Middle frontal gyrus (tissue), 1 donor: ENCODE measurements at regions not wholly inside any gene's neighbourhood (a gene's known extent, or its start where the extent isn't known, plus 50 kb on each side); places are given as distances from the start of the nearest gene placed in this dataset.
"Not testable (repeated sequence)": the region's sequence is repeated elsewhere in the genome, so short reads cannot be mapped to it uniquely, and the experiment has no call there.

Source experiments
- DNase-seq: peaks from one replicate; pipeline ENCODE4 v3.0.0-alpha.2; 2015; ENCODE audit warnings: low spot score; ENCODE audit errors: extremely low spot score

DNA sequence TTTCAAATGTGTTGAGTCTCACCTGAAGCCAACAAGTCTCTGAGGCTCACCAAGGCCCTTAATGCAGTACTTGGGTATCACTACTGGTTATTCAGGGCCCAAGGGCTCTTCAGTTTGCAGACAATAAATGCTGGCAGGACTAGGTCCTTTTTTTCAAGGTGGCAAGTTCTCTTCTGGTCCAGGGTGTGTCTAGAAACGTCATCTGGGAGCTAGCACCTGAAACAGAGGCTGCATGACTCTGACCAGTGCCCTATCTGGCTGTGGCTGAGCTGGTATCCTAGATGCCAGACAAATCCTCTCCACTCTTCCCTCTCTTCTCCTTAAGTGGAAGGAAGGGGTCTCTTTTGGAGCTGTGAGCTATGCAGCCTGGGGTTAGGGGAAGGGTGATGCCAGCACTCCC lies 276.8 kb downstream of the PYDC2 start:
- no peak for DNase-seq

DNA sequence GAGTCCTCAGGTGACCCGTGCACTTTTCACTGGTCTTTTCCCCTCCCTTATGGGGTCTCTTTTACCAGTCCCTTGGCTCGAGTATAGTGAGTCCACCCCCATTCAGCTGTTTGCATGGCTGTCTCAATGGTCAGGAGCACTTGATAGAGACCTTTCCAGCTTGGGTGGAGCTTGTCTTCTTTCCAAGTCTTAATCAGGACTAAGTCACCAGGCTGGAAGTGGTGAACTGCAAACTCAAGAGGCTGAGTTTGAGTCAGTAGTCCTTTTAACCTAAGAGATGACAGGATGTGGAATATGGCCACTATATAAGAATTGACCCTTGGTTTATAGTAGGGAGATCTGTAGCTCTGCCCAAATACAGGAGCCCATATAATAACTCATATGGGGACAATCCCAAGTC lies 279.7 kb downstream of the PYDC2 start:
- no peak for DNase-seq

- not testable (repeated sequence) for DNase-seq
Measured at GRCh38 chr3:191741847-191742350, 280.9 kb downstream of the PYDC2 start.

GRCh38 chr3:191743283-191743682 lies 282.3 kb downstream of the PYDC2 start:
- DNase-seq = no peak

DNA sequence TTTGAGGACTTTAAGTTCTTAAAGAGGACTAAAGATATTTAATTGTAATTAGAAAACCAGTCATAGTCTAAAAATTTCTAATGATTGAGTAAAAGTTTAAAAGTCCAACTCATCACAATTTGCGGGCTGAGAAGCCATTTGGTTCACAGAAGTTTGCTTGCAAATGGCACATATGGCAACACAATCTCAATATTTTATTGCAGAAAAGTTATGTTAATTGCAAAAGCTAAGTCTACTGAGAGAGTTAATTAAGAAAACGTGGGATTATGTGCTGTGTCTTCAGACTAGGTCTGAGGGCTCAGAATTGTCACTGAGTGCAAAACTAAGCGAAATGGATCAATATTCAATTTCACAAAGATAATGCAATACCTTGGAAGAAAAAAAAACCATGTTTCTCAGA lies 289.7 kb downstream of the PYDC2 start:
- no peak for DNase-seq

DNA sequence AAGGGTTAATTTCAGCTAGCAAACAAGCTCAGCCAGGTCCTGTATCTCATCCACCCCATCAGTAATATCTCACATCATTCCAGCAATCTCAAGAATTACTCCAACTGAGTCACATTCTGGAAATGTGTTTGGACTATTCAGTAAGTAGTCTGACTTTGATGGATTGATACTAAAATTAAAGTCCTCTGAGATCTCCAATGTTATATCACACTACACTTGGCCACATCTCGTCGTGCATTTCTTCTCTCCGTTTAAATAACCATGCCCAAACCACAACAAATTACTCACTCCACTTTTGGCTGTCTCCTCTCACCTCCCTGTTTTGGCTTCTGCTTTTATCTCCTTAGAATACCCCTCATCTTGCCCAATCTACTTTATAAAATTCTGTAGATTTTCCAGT lies 292.2 kb downstream of the PYDC2 start:
- DNase-seq = no peak

- peak; percentile 25 for DNase-seq
Measured at GRCh38 chr3:191761906-191762305, 300.9 kb downstream of the PYDC2 start.

DNA sequence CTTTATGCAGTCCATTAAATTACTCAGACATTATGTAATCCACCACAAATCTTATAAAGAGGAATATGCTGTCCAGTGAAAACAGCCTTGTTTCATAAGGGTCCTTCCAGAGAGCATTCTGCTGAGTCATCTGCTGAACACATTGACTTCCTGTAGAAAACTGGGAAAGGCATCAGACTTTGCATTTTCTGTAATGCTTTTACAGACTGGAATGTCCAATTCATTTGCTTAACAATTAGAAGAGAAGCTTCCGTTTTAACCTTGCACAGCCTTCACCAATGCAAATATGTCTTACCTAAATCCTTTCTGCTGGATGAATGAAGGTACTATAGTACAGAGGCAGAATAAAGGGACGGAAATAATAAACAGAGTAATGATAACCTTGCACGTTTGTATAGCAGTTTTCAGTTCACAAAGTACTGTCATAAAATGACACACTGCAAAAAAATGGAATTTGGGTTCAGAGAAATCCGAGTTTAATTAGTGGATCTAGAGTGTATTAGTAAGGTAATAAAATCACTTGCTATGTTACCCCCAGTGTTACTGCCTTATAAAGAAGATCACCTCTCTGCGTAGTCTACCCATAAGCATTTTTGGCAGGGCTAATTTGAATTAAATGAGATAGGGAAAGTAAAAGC lies 301.5 kb downstream of the PYDC2 start:
- DNase-seq = no peak

- DNase-seq = no peak
Measured at GRCh38 chr3:191768421-191768820, 307.5 kb downstream of the PYDC2 start.

DNA sequence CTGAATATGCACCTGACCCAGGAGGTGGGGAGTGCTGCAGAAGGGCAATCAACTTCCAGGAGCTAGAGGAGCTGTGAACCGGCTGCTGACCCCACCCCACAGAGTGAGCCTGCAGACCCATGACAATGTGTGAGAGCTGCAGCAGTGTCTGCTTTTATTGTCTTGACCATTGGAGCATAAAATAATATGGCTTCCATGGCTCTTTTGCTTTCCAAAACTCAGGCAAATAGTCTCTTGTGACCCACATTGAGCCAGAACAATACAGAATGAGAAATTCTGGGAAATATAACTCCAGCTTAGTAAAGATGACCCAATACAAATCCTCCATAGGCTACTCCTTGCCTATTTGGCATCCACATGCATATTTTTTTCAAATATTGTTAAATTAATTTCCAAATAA lies 309.6 kb downstream of the PYDC2 start:
- DNase-seq = no peak

GRCh38 chr3:191774485-191774884 lies 313.5 kb downstream of the PYDC2 start:
- DNase-seq = no peak

- DNase-seq = no peak
Measured at GRCh38 chr3:191775451-191776233, 314.7 kb downstream of the PYDC2 start.

GRCh38 chr3:191781044-191781443 lies 320.1 kb downstream of the PYDC2 start:
- no peak for DNase-seq

- DNase-seq = no peak
Measured at GRCh38 chr3:191783024-191783423, 322.1 kb downstream of the PYDC2 start.

- no peak for DNase-seq
Measured at GRCh38 chr3:191790934-191791333, 330.0 kb downstream of the PYDC2 start.

DNA sequence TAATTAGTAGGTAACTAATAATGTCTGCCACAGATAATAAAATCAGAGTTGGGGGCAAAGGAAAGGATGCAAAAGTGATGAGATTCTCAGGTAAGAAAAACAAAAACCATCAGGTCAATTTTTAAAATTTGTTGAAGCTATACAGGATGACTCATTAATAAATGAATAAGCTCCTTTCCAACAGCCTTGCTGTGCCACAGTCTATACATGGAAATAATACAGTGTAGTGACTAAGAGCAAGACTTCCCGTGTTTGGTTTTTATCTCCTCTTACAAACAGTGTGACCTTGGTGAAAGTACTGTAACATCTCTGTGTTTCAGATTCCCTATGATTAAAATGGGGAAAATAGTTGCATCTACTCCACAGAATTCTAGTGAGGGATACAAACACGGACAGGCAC lies 331.6 kb downstream of the PYDC2 start:
- DNase-seq = no peak

DNA sequence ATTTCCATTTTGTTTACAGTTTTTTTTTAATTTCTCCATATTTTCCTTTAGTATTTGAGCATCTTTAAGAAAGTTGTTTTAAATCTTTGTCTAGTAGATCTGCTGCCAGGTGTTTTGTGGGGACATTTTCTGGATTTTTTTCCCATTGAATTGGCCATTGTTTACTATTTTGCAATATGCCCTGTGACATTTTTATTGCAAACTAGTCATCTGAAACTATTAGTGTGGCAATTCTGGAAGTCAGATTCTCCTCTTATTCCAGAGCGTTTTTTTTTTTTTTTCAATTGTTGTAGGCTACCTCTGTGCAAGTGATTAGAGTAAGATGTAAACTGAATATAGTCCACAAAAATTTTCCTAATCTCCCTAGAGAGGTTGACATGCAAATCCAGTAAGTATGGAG lies 334.2 kb downstream of the PYDC2 start:
- DNase-seq = no peak

DNA sequence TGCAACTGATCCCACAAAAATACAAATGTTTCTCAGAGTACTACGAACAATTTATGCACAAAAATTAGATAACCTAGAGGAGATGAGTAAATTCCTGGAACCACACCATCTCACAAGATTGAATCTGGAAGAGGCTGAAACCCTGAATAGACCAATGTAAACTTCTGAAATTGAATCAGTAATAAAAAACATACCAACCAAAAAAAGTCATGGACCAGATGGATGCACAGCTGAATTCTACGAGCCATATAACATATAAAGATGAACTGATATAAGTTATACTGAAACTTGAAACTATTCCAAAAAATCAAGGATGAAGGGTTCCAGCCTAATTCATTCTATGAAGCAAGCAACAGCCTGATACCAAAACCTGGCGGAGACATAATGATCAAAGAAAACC lies 336.3 kb downstream of the PYDC2 start:
- no peak for DNase-seq

DNA sequence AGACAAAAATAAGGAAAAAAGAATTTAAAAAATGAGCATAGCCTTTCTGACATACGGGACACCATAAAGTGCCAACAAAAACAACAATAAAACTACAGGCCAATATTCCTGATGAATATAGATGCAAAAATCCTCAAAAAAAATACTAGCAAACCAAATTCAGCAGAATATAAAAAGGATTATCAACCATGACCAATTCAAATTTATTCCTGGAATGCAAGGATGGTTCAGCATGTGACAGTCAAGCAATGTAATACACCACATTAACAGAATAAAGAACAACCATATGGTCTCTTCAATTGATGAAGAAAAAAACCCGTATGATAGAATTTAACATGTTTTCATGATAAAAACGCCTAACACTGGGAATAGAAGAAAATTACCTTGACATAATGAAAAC lies 341.7 kb downstream of the PYDC2 start:
- DNase-seq = no peak

DNA sequence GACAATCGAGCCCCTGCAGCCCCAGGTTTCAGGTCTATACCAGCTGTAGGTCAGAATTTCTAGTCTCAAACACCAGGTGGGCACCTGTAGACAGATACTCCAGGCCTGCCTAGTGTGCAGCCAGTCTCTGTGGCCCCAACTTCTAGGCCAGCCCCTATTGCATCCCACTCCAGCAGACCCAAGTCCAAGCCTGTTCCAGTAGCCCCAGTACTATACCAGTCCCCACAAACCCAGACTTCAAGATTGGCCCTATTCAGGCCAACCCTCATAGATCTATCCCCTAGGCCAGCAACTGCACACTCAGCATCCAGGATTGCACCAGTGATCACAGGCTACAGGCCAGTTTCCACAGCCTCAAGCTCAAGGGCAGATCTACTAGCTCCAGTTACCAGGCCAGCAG lies 344.0 kb downstream of the PYDC2 start:
- no peak for DNase-seq

DNA sequence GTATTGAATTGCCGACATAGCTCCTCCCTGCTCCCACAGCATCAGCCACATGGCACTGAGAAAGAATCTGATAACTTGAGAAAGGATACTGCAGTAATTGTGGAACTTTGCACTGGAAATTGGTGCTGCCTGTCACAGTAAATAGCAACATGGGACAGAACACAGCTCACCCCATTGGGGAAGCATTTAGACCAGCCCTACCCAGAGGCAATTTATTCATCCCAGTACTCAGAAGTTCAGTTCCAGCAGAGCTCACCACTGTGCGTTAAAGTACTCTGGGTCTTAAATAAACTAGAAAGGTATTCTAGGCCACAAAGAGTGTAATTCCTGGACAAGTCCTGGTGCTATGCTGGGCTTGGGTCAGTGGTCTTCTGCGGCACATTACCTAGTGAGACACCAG lies 347.1 kb downstream of the PYDC2 start:
- DNase-seq = no peak

- DNase-seq = no peak
Measured at GRCh38 chr3:191809326-191809949, 348.5 kb downstream of the PYDC2 start.
